ENCODE measurements at regions not wholly inside any gene's neighbourhood (a gene's known extent, or its start where the extent isn't known, plus 50 kb on each side); places are given as distances from the start of the nearest gene placed in this dataset.

DNA sequence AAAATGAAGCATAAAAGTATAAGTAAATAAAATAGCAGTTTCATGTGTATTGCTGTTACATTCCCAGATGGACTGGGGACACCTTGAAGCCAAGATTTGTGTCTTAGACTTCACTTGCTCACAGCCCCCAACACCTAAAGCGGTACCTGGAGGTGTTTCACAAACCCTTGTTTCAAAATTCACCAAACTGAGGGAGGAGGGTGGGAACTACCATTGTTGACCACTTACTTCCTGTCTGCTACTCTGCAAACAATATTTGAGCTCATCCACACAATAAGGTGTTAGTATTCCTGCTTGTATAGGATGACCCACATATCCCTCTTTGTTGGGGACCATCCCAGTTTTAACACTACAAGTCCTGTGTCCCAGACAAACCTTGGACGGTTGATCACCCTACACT lies 115.9 kb upstream of the SYT6 start:
- no peak overlapping the region for H3K4me3 ChIP-seq
- H3K27me3 ChIP-seq = no peaks in the 10 kb centered on the region
- TF ChIP-seq, protein P1, sequence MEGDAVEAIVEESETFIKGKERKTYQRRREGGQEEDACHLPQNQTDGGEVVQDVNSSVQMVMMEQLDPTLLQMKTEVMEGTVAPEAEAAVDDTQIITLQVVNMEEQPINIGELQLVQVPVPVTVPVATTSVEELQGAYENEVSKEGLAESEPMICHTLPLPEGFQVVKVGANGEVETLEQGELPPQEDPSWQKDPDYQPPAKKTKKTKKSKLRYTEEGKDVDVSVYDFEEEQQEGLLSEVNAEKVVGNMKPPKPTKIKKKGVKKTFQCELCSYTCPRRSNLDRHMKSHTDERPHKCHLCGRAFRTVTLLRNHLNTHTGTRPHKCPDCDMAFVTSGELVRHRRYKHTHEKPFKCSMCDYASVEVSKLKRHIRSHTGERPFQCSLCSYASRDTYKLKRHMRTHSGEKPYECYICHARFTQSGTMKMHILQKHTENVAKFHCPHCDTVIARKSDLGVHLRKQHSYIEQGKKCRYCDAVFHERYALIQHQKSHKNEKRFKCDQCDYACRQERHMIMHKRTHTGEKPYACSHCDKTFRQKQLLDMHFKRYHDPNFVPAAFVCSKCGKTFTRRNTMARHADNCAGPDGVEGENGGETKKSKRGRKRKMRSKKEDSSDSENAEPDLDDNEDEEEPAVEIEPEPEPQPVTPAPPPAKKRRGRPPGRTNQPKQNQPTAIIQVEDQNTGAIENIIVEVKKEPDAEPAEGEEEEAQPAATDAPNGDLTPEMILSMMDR (IDR thresholded peaks at IDR 0.05) = no peak
- no peak for TF ChIP-seq POLR2A (IDR thresholded peaks at IDR 0.05)
- no peaks in the 10 kb centered on the region for H3K9me3 ChIP-seq
- ATAC-seq (no peak), DNase-seq (no peak)
- H3K27ac ChIP-seq = no peak overlapping the region
- no peaks in the 10 kb centered on the region for H3K36me3 ChIP-seq
- WGBS, 4 donors = 94 to 98% (median 95%) methylated on average over 2 of the region's 2 CpGs
- intact Hi-C loops (cut with DNase I) = no loop called here
- H3K4me1 ChIP-seq = peaks cover 0 to 3% (median 0%) of the 10 kb centered on the region in 12 donors

GRCh38 chr1:114263343-114263742 lies 109.7 kb upstream of the SYT6 start:
- H3K27ac ChIP-seq = no peak overlapping the region
- intact Hi-C loops (cut with DNase I) = no loop called here
- H3K4me1 ChIP-seq = peaks cover 0 to 23% (median 9%) of the 10 kb centered on the region in 12 donors
- DNase-seq (no peak), ATAC-seq (no peak)
- H3K9me3 ChIP-seq = no peaks in the 10 kb centered on the region
- H3K36me3 ChIP-seq = no peaks in the 10 kb centered on the region
- 86 to 91% (median 87%) methylated on average over 3 of the region's 3 CpGs for WGBS, 4 donors
- TF ChIP-seq, protein P1 (IDR thresholded peaks at IDR 0.05) = no peak
- no peak for TF ChIP-seq POLR2A (IDR thresholded peaks at IDR 0.05)
- H3K4me3 ChIP-seq = no peak overlapping the region
- peaks cover 0 to 3% (median 0%) of the 10 kb centered on the region in 9 donors for H3K27me3 ChIP-seq

- intact Hi-C loops (cut with DNase I) = no loop called here
- DNase-seq = no peak
- TF ChIP-seq, protein P1 (IDR thresholded peaks at IDR 0.05) = no peak
- TF ChIP-seq POLR2A (IDR thresholded peaks at IDR 0.05) = no peak
- Histone ChIP-seq H3K36me3 (no peaks in the 10 kb centered on the region), H3K27ac (no peak overlapping the region), H3K9me3 (no peaks in the 10 kb centered on the region), H3K27me3 (peaks cover 0 to 3% (median 0%) of the 10 kb centered on the region in 9 donors), H3K4me1 (peaks cover 0 to 23% (median 9%) of the 10 kb centered on the region in 12 donors), H3K4me3 (no peak overlapping the region)
- ATAC-seq = no peak
- WGBS, 4 donors = 74 to 83% (median 79%) methylated on average over 2 of the region's 2 CpGs
Measured at GRCh38 chr1:114262337-114262736, 108.7 kb upstream of the SYT6 start.

- Histone ChIP-seq H3K9me3 (peaks cover 0 to under 1% (median 0%) of the 10 kb centered on the region in 12 donors), H3K27ac (peak overlapping the region in 2 of 12 donors; percentile 24 to 27), H3K36me3 (no peaks in the 10 kb centered on the region), H3K27me3 (peaks cover 0 to 3% (median 0%) of the 10 kb centered on the region in 9 donors), H3K4me1 (peaks cover 0 to 23% (median 9%) of the 10 kb centered on the region in 12 donors), H3K4me3 (no peak overlapping the region)
- WGBS, 4 donors = 48 to 63% (median 57%) methylated on average over 6 of the region's 6 CpGs
- DNase-seq (no peak), ATAC-seq (peak in 3 of 4 donors; percentile 38 to 45 (median 42))
- TF ChIP-seq, protein P1 (IDR thresholded peaks at IDR 0.05) = no peak
- TF ChIP-seq POLR2A (IDR thresholded peaks at IDR 0.05) = no peak
- intact Hi-C loops (cut with DNase I) = no loop called here
Measured at GRCh38 chr1:114260805-114261484, 107.3 kb upstream of the SYT6 start.
